B cell (primary cell): ENCODE measurements at regions not wholly inside any gene's neighbourhood (a gene's known extent, or its start where the extent isn't known, plus 50 kb on each side); places are given as distances from the start of the nearest gene placed in this dataset.
"Not testable (repeated sequence)": the region's sequence is repeated elsewhere in the genome, so short reads cannot be mapped to it uniquely, and the experiment has no call there.

Source experiments
- ATAC-seq: fragments of 200-7000 bp; cut with Tn5 transposase; one replicate; pipeline ENCODE4 v1.10.0; 2021; ENCODE audit warnings: low read depth, mild to moderate bottlenecking, moderate number of reproducible peaks, moderate library complexity
- CTCF ChIA-PET: fragments of 350-600 bp; sonication (Branson Sonifier 250); formaldehyde crosslinking; loops from one replicate; lab custom pipeline; 2021; ENCODE audit warnings: antibody characterized with exemption, inconsistent platforms; lab: Charles Lee
- POLR2A ChIA-PET: fragments of 350-600 bp; sonication (Branson Sonifier 250); formaldehyde crosslinking; loops from one replicate; lab custom pipeline; 2021; ENCODE audit warnings: antibody characterized with exemption; lab: Charles Lee
- DNase-seq: peaks from one replicate; pipeline ENCODE4 v3.0.0; 2013
- H2AFZ ChIP-seq: 2 replicates; pipeline ENCODE4 v1.6.1; 2012; ENCODE audit warnings: mild to moderate bottlenecking, low read depth, low read length; ENCODE audit not compliant: insufficient read depth, poor library complexity, severe bottlenecking
- H3K27ac ChIP-seq, 2 donors: 1 replicate in 1 of 2; 2 replicates in 1 of 2; pipeline ENCODE4 v1.5.1; 2012 to 2013; ENCODE audit warnings: low read length in 2 of 2, mild to moderate bottlenecking in 2 of 2, moderate library complexity in 1 of 2
- H3K27me3 ChIP-seq, 4 experiments: fragments of 200-600 bp in 1 of 4; sonication (generic) in 1 of 4; replicated peaks in 1 of 4; 1 replicate in 2 of 4; 2 replicates in 2 of 4; pipeline versions ENCODE4 v1.6.1 to v1.7.0; 2013 to 2016; ENCODE audit warnings: low read length in 3 of 4, mild to moderate bottlenecking in 2 of 4, mixed read lengths in 1 of 4, moderate library complexity in 1 of 4; ENCODE audit not compliant: insufficient read depth in 4 of 4, control insufficient read depth in 3 of 4; ENCODE audit errors: control extremely low read depth in 1 of 4
- H3K36me3 ChIP-seq, 2 experiments: replicated peaks in 1 of 2; 1 replicate in 1 of 2; 2 replicates in 1 of 2; pipeline versions ENCODE4 v1.6.1 to v1.7.1; 2013; ENCODE audit warnings: low read length in 1 of 2; ENCODE audit not compliant: insufficient read depth in 2 of 2, control insufficient read depth in 1 of 2; ENCODE audit errors: control extremely low read depth in 1 of 2, extremely low read depth in 1 of 2
- H3K4me1 ChIP-seq, 2 donors: fragments of 200-600 bp in 1 of 2; sonication (generic) in 1 of 2; 1 replicate in 1 of 2; 2 replicates in 1 of 2; pipeline versions ENCODE4 v1.5.1 to v1.6.1; 2013 to 2017; ENCODE audit warnings: low read length in 2 of 2; ENCODE audit not compliant: control insufficient read depth in 2 of 2, insufficient read depth in 2 of 2
- H3K4me2 ChIP-seq: replicated peaks from 2 replicates; pipeline ENCODE3; 2012; ENCODE audit warnings: mild to moderate bottlenecking, low read depth, low read length; ENCODE audit not compliant: poor library complexity, severe bottlenecking
- H3K4me3 ChIP-seq, 5 experiments: fragments of 200-600 bp in 1 of 5; sonication (generic) in 1 of 5; 1 replicate in 3 of 5; 2 replicates in 2 of 5; pipeline versions ENCODE4 v1.5.1 to v1.7.0; 2011 to 2016; ENCODE audit warnings: low read length in 4 of 5, mild to moderate bottlenecking in 4 of 5, low read depth in 2 of 5, control low read depth in 1 of 5, moderate library complexity in 1 of 5; ENCODE audit not compliant: insufficient read depth in 1 of 5; ENCODE audit errors: control extremely low read depth in 1 of 5, extremely low read depth in 1 of 5
- H3K79me2 ChIP-seq: fragments of 200-600 bp; sonication (generic); one replicate; pipeline ENCODE4 v1.6.0; 2016; ENCODE audit warnings: low read length; ENCODE audit not compliant: control insufficient read depth, insufficient read depth
- H3K9ac ChIP-seq: fragments of 200-600 bp; sonication (generic); 2 replicates; pipeline ENCODE4 v1.6.1; 2017; ENCODE audit warnings: mild to moderate bottlenecking, low read length, moderate library complexity
- H3K9me3 ChIP-seq, 3 donors: one replicate each; pipeline versions ENCODE4 v1.6.1 to v1.7.1; 2013; ENCODE audit warnings: low read length in 2 of 3; ENCODE audit not compliant: control insufficient read depth in 2 of 3, insufficient read depth in 1 of 3; ENCODE audit errors: control extremely low read depth in 1 of 3
- H4K20me1 ChIP-seq: 2 replicates; pipeline ENCODE4 v1.6.0; 2012; ENCODE audit warnings: mild to moderate bottlenecking, low read length; ENCODE audit not compliant: insufficient read depth, control insufficient read depth, poor library complexity, severe bottlenecking
- H3K27ac Mint-ChIP-seq: one replicate; pipeline ENCODE4 v1.8.0; 2021; ENCODE audit warnings: mixed read lengths
- H3K27me3 Mint-ChIP-seq: one replicate; pipeline ENCODE4 v1.8.0; 2021; ENCODE audit warnings: mixed read lengths
- H3K4me1 Mint-ChIP-seq: one replicate; pipeline ENCODE4 v1.8.0; 2021; ENCODE audit warnings: mixed read lengths
- H3K4me3 Mint-ChIP-seq: one replicate; pipeline ENCODE4 v1.8.0; 2021; ENCODE audit warnings: mixed read lengths
- H3K9me3 Mint-ChIP-seq: one replicate; pipeline ENCODE4 v1.8.0; 2022; ENCODE audit warnings: mixed read lengths; ENCODE audit not compliant: insufficient read depth
- EZH2 ChIP-seq: IDR thresholded peaks from 2 replicates; pipeline ENCODE4 v1.6.1; 2012; ENCODE audit warnings: borderline replicate concordance, low read depth, mild to moderate bottlenecking, moderate library complexity, low read length; ENCODE audit not compliant: insufficient read depth, poor library complexity, severe bottlenecking
- WGBS: methylation state at CpG from one replicate; pipeline ENCODE4 v1.1.5; 2013; ENCODE audit warnings: missing lambda C conversion rate; ENCODE audit not compliant: insufficient coverage; 5-methylcytosine and 5-hydroxymethylcytosine counted together
- intact Hi-C: fragments of 100-400 bp; cut with micrococcal nuclease; formaldehyde crosslinking; loops from one replicate; pipeline ENCODE4 v1.10.0; 2022
- TF ChIP-seq, protein P1 (sequence below): fragments of 200-600 bp; IDR thresholded peaks from one replicate; pipeline ENCODE4 v1.8.0; 2022; ENCODE audit warnings: antibody characterized with exemption, mild to moderate bottlenecking

DNA sequence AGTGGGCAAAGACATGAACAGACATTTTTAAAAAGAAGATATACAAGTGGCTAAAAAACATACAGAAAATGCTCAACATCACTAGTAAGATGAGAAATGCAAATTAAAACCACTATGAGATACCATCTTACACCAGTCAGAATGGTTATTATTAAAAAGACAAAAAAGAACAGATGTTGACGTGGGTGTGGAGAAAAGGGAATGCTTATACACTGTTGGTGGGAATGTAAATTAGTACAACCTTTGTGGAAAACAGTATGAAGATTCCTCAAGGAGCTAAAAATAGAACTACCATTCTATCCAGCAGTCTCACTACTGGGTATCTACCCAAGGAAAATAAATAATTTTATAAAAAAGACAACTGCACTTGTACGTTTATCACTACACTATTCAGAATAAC, 73.9 kb downstream of the EBNA1BP2 start:
- no CpG with 5 or more reads among the region's 2 CpGs for WGBS
- POLR2A ChIA-PET = no interaction called here
- no peaks in the 10 kb centered on the region for H3K4me1 Mint-ChIP-seq

DNA sequence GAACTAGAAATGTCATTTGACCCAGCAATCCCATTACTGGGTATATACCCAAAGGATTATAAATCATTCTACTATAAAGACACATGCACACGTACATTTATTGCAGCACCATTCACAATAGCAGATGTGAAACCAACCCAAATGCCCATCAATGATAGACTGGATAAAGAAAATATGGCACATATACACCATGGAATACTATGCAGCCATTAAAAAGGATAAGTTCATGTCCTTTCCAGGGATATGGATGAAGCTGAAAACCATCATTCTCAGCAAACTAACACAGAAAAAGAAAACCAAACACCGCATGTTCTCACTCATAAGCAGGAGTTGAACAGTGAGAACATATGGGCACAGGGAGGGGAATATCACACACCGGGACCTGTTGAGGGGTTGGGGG, 75.6 kb downstream of the EBNA1BP2 start:
- H3K9me3 Mint-ChIP-seq, DNase-seq, intact Hi-C loops, H3K4me3 ChIP-seq, H3K4me2 ChIP-seq, H3K4me1 ChIP-seq, H3K27ac ChIP-seq, H3K27me3 ChIP-seq, H2AFZ ChIP-seq, H3K27ac Mint-ChIP-seq, H3K9me3 ChIP-seq, H3K36me3 ChIP-seq, H3K4me3 Mint-ChIP-seq, POLR2A ChIA-PET, CTCF ChIA-PET, H3K79me2 ChIP-seq, H3K4me1 Mint-ChIP-seq, H4K20me1 ChIP-seq, ATAC-seq, H3K9ac ChIP-seq: not testable (repeated sequence)
- H3K27me3 Mint-ChIP-seq = peaks cover 32% of the 10 kb centered on the region
- WGBS = no CpG with 5 or more reads among the region's 3 CpGs

More for the DNA sequence above, 73.9 kb downstream of the EBNA1BP2 start:
- TF ChIP-seq, protein P1, sequence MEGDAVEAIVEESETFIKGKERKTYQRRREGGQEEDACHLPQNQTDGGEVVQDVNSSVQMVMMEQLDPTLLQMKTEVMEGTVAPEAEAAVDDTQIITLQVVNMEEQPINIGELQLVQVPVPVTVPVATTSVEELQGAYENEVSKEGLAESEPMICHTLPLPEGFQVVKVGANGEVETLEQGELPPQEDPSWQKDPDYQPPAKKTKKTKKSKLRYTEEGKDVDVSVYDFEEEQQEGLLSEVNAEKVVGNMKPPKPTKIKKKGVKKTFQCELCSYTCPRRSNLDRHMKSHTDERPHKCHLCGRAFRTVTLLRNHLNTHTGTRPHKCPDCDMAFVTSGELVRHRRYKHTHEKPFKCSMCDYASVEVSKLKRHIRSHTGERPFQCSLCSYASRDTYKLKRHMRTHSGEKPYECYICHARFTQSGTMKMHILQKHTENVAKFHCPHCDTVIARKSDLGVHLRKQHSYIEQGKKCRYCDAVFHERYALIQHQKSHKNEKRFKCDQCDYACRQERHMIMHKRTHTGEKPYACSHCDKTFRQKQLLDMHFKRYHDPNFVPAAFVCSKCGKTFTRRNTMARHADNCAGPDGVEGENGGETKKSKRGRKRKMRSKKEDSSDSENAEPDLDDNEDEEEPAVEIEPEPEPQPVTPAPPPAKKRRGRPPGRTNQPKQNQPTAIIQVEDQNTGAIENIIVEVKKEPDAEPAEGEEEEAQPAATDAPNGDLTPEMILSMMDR = no peak
- TF ChIP-seq EZH2 = no peak
- Histone ChIP-seq H3K4me3 (no peak overlapping the region), H3K9me3 (peaks cover 0 to 20% (median 4%) of the 10 kb centered on the region in 3 donors), H3K36me3 (no peaks in the 10 kb centered on the region), H3K27me3 (no peaks in the 10 kb centered on the region), H4K20me1 (no peaks in the 10 kb centered on the region), H3K4me1 (no peaks in the 10 kb centered on the region), H3K79me2 (no peaks in the 10 kb centered on the region), H3K4me2 (no peak overlapping the region), H3K9ac (no peak overlapping the region), H3K27ac (no peak overlapping the region), H2AFZ (no peak overlapping the region)
- CTCF ChIA-PET = no interaction called here
- H3K4me3 Mint-ChIP-seq = no peak overlapping the region
- ATAC-seq (no peak), DNase-seq (no peak)
- intact Hi-C loops = no loop called here
- H3K9me3 Mint-ChIP-seq = no peaks in the 10 kb centered on the region
- H3K27me3 Mint-ChIP-seq = peaks cover 26% of the 10 kb centered on the region
- no peak overlapping the region for H3K27ac Mint-ChIP-seq

DNA sequence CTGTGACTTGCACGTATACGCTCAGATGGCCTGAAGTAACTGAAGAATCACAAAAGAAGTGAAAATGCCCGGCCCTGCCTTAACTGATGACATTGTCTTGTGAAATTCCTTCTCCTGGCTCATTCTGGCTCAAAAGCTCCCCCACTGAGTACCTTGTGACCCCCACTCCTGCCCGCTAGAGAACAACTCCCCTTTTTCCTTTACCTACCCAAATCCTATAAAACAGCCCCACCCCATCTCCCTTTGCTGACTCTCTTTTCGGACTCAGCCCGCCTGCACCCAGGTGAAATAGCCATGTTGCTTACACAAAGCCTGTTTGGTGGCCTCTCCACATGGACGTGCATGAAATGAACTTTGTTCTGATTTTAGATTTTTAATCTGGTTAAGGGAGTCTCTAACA, 81.3 kb downstream of the EBNA1BP2 start:
- CTCF ChIA-PET, ATAC-seq: not testable (repeated sequence)

More for the DNA sequence above, 81.3 kb downstream of the EBNA1BP2 start:
- H3K9me3 Mint-ChIP-seq, POLR2A ChIA-PET, H3K9me3 ChIP-seq, H3K36me3 ChIP-seq, H3K4me3 ChIP-seq, H3K27ac ChIP-seq, H3K4me1 ChIP-seq, DNase-seq, H3K4me1 Mint-ChIP-seq, H3K9ac ChIP-seq, H3K79me2 ChIP-seq, H3K27ac Mint-ChIP-seq, H3K4me3 Mint-ChIP-seq, H4K20me1 ChIP-seq, H2AFZ ChIP-seq, H3K4me2 ChIP-seq, H3K27me3 ChIP-seq, intact Hi-C loops: not testable (repeated sequence)
- H3K27me3 Mint-ChIP-seq = peaks cover 55% of the 10 kb centered on the region
- 90% methylated on average over 5 of the region's 7 CpGs for WGBS
